Mesendoderm (in vitro differentiated cells): ENCODE measurements at regions not wholly inside any gene's neighbourhood (a gene's known extent, or its start where the extent isn't known, plus 50 kb on each side); places are given as distances from the start of the nearest gene placed in this dataset.

ENCODE experiments used
- DNase-seq: peaks from one replicate; pipeline ENCODE4 v3.0.0; 2013
- H2AK5ac ChIP-seq: 2 replicates; pipeline ENCODE4 v1.6.1; 2013; ENCODE audit warnings: low read length, inconsistent platforms
- H2BK120ac ChIP-seq: 2 replicates; pipeline ENCODE4 v1.6.1; 2013; ENCODE audit warnings: low read depth, mild to moderate bottlenecking, low read length, moderate library complexity, mixed read lengths
- H2BK15ac ChIP-seq: replicated peaks from 2 replicates; pipeline ENCODE4 v1.6.1; 2013; ENCODE audit warnings: low read depth, mild to moderate bottlenecking, moderate library complexity
- H2BK5ac ChIP-seq: 2 replicates; pipeline ENCODE4 v1.6.1; 2013; ENCODE audit warnings: low read length, inconsistent platforms
- H3K18ac ChIP-seq: 2 replicates; pipeline ENCODE4 v1.6.1; 2013; ENCODE audit warnings: mild to moderate bottlenecking, low read length, mixed read lengths
- H3K23ac ChIP-seq: one replicate; pipeline ENCODE4 v1.6.1; 2013; ENCODE audit warnings: low read length
- H3K27ac ChIP-seq: 2 replicates; pipeline ENCODE4 v1.5.1; 2013; ENCODE audit warnings: low read depth, mild to moderate bottlenecking, inconsistent platforms, low read length, moderate library complexity
- H3K27me3 ChIP-seq: 2 replicates; pipeline ENCODE4 v1.6.1; 2013; ENCODE audit warnings: low read length, control low read depth, mild to moderate bottlenecking, inconsistent platforms; ENCODE audit not compliant: insufficient read depth, poor library complexity
- H3K36me3 ChIP-seq: 2 replicates; pipeline ENCODE4 v1.6.1; 2013; ENCODE audit warnings: low read length, inconsistent platforms; ENCODE audit not compliant: control insufficient read depth, insufficient read depth
- H3K4ac ChIP-seq: one replicate; pipeline ENCODE4 v1.6.1; 2013; ENCODE audit warnings: low read depth, mild to moderate bottlenecking, low read length, moderate library complexity
- H3K4me1 ChIP-seq: 2 replicates; pipeline ENCODE4 v1.6.1; 2013; ENCODE audit warnings: low read depth, low read length, inconsistent platforms; ENCODE audit not compliant: control insufficient read depth
- H3K4me2 ChIP-seq: 2 replicates; pipeline ENCODE4 v1.6.1; 2013; ENCODE audit warnings: low read length
- H3K4me3 ChIP-seq: 2 replicates; pipeline ENCODE4 v1.5.1; 2013; ENCODE audit warnings: mild to moderate bottlenecking, low read length
- H3K56ac ChIP-seq: one replicate; pipeline ENCODE4 v1.6.1; 2013; ENCODE audit warnings: low read length
- H3K79me1 ChIP-seq: 2 replicates; pipeline ENCODE4 v1.6.1; 2013; ENCODE audit warnings: low read length, inconsistent platforms
- H3K79me2 ChIP-seq: 2 replicates; pipeline ENCODE4 v1.6.1; 2013; ENCODE audit warnings: mild to moderate bottlenecking, low read length; ENCODE audit not compliant: control insufficient read depth, insufficient read depth
- H3K9ac ChIP-seq: 2 replicates; pipeline ENCODE4 v1.6.1; 2013; ENCODE audit warnings: low read length, inconsistent platforms
- H4K5ac ChIP-seq: one replicate; pipeline ENCODE4 v1.6.1; 2013; ENCODE audit warnings: low read length
- H4K8ac ChIP-seq: one replicate; pipeline ENCODE4 v1.6.1; 2013; ENCODE audit warnings: low read depth, mild to moderate bottlenecking, control low read depth, low read length, moderate library complexity
- WGBS: extraction: QIAGEN DNeasy Blood & Tissue Kit; methylation state at CpG from one replicate; pipeline ENCODE4 v1.1.7; 2013; ENCODE audit warnings: low lambda C conversion rate, missing lambda C conversion rate; ENCODE audit not compliant: insufficient coverage; ENCODE audit errors: extremely low coverage; 5-methylcytosine and 5-hydroxymethylcytosine counted together

DNA sequence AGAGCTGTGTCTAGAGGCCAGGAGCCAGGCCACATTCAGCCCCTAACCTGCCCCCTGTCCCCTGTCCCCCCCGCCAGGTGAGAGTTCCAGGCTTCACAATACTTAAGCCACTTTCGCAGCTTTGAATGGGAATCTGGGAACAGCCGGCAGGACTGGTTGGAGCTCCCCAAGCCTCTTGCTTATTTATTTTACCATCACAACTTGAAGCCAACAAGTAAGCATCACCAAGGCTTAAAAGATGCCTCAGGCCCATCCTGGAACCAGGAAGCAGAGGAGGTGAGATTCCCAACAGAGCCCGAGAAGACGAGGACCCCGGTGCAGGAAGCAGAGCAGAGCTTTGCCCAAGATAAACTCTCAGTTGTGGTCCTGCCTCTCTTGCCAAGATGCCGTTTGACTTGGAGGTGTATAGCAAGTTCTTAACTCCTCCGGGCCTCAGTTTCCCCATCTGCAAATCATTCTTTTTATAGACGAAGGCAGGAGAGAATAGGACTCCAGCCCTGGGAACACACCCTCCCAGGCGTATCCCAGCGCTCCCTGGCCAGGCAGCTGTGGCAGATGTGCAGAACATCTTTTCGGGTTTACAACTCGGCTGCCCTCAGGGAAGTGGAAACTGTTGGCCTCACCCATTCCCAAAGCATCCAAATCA, 66.8 kb upstream of the SLC25A33 start:
- Histone ChIP-seq H2BK5ac (no peak overlapping the region), H2BK120ac (no peak overlapping the region), H3K18ac (no peak overlapping the region), H3K4ac (no peak overlapping the region), H3K4me2 (no peak overlapping the region), H3K79me2 (no peaks in the 10 kb centered on the region), H3K79me1 (no peaks in the 10 kb centered on the region), H3K4me1 (no peaks in the 10 kb centered on the region), H3K23ac (no peak overlapping the region), H3K9ac (no peak overlapping the region), H3K36me3 (no peaks in the 10 kb centered on the region), H2BK15ac (no peak overlapping the region), H4K5ac (no peak overlapping the region), H3K27me3 (no peaks in the 10 kb centered on the region), H4K8ac (no peak overlapping the region), H3K56ac (no peak overlapping the region), H2AK5ac (no peak overlapping the region), H3K27ac (no peak overlapping the region), H3K4me3 (no peak overlapping the region)
- WGBS, result no CpG with 5 or more reads among the region's 13 CpGs
- no peak for DNase-seq

DNA sequence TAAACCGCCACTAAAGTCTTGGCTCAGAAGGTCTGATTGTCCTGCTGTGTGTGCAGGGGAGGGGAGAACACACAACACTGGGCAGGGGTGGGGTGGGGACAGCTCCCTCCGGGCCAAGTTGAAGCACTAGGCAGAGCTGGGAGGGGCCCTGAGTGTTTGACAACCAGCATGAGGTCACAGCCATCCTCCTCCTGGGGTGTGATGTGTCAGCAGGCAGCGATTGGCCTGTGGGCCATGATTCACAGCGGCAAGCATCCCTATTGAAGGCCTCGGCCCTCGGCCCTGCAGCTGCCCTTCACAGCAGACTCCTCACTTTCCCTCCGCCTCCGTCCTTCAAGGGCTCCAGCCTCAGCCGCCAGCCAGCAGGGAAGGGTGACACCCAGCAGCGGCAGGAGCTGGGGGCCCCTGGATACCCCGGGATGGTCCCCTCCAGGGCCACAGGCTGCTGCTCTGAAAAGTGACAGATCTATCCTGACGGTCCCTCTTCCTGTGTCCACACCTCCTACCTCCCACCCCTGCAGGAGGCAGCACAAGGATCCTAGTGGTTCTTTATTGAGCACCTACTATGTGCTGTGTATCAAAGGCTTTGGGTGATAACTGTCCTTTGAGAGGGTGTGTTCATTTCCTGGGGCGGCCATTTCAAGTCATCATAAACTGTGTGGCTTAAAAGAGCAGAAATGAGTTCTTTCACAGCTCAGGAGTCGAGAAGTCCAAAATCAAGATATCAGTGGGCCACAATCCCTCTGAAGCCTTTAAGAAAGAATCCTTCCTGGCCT, 66.0 kb upstream of the SLC25A33 start:
- Histone ChIP-seq H2BK5ac (no peak overlapping the region), H3K79me1 (no peaks in the 10 kb centered on the region), H3K9ac (no peak overlapping the region), H3K4me3 (no peak overlapping the region), H4K5ac (no peak overlapping the region), H3K27me3 (no peaks in the 10 kb centered on the region), H2AK5ac (no peak overlapping the region), H4K8ac (no peak overlapping the region), H3K56ac (no peak overlapping the region), H3K79me2 (no peaks in the 10 kb centered on the region), H3K23ac (no peak overlapping the region), H3K4me2 (no peak overlapping the region), H2BK15ac (no peak overlapping the region), H3K27ac (no peak overlapping the region), H2BK120ac (no peak overlapping the region), H3K4me1 (no peaks in the 10 kb centered on the region), H3K18ac (no peak overlapping the region), H3K36me3 (no peaks in the 10 kb centered on the region), H3K4ac (no peak overlapping the region)
- no CpG with 5 or more reads among the region's 14 CpGs for WGBS
- peak; percentile 85 for DNase-seq

DNA sequence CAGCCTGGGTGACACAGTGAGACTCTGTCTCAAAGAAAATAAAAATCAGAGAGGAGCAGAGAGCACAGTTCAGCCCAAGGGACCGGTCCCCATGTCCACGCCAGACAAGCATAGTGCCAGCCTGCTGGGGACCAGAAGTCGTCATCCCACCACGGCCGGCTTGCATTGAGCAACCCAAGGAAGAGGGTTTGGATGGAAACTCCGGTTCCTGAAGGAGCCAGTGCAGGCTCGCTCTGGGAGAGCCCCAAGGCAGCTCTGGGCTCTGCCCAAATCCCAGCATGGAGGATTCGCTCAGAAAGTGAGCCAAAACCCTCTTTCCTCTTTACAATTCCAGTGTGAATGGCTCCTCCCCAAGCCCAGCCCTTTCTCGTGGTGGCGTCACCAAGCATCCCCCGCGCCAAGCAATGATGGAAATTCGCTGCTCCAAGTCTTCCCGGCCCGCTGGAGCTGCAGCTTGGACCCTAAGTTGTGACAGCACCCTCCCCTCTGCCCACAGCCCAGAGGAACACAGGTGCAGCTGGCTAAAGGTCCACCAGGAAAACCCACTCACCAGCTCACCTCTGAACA, 64.1 kb upstream of the SLC25A33 start:
- Histone ChIP-seq H3K18ac (no peak overlapping the region), H3K9ac (no peak overlapping the region)
- WGBS, result no CpG with 5 or more reads among the region's 15 CpGs

DNA sequence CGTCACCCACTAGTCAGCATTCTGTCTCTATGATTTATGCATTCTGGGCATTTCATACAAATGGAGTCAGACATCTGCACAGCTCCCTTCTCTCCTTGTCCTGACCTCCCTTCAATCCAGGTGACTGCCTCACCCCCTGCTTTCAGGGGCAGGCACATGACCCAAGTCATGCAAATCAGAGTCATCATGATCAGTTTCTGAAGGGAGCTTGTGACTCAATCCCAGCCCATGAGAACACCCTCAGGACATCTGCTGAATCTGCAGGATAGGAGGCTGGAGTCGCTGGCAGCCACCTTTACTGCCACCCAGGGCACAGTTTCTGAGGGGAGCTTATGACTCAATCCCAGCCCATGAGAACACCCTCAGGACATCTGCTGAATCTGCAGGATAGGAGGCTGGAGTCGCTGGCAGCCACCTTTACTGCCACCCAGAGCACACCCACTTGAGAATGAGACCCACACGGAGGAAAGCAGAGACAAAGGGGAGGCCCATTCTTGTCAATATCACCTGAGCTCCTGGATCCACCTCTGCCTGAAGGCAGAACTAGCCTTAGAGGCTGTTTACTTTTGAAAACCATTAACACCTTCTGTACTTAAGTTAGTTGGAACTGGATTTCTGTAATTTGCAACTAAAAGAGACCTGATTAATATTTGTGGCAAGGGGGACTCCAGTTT, 62.3 kb upstream of the SLC25A33 start:
- Histone ChIP-seq H3K27ac (no peak overlapping the region), H3K4ac (no peak overlapping the region), H4K5ac (no peak overlapping the region), H4K8ac (no peak overlapping the region), H3K4me2 (no peak overlapping the region), H3K23ac (no peak overlapping the region), H3K56ac (no peak overlapping the region), H3K4me3 (no peak overlapping the region), H3K27me3 (no peaks in the 10 kb centered on the region), H3K79me1 (no peaks in the 10 kb centered on the region), H3K18ac (no peak overlapping the region), H2BK120ac (no peak overlapping the region), H3K36me3 (no peaks in the 10 kb centered on the region), H3K9ac (no peak overlapping the region), H3K79me2 (no peaks in the 10 kb centered on the region), H3K4me1 (no peaks in the 10 kb centered on the region), H2BK15ac (no peak overlapping the region), H2AK5ac (no peak overlapping the region), H2BK5ac (no peak overlapping the region)
- DNase-seq, result peak; percentile 43
- WGBS, result no CpG with 5 or more reads among the region's 4 CpGs

More for the DNA sequence above, 64.1 kb upstream of the SLC25A33 start:
- no peak overlapping the region for H4K8ac ChIP-seq
- no peak overlapping the region for H2BK120ac ChIP-seq
- H2BK5ac ChIP-seq, result no peak overlapping the region
- H3K36me3 ChIP-seq, result no peaks in the 10 kb centered on the region
- H3K23ac ChIP-seq, result no peak overlapping the region
- no peak overlapping the region for H3K4me2 ChIP-seq
- no peak for DNase-seq
- H3K27me3 ChIP-seq, result no peaks in the 10 kb centered on the region
- H4K5ac ChIP-seq, result no peak overlapping the region
- H3K4me3 ChIP-seq, result no peak overlapping the region
- no peaks in the 10 kb centered on the region for H3K79me1 ChIP-seq
- H2AK5ac ChIP-seq, result no peak overlapping the region
- no peak overlapping the region for H2BK15ac ChIP-seq
- no peak overlapping the region for H3K27ac ChIP-seq
- no peaks in the 10 kb centered on the region for H3K4me1 ChIP-seq
- H3K79me2 ChIP-seq, result no peaks in the 10 kb centered on the region
- H3K4ac ChIP-seq, result no peak overlapping the region
- no peak overlapping the region for H3K56ac ChIP-seq

DNA sequence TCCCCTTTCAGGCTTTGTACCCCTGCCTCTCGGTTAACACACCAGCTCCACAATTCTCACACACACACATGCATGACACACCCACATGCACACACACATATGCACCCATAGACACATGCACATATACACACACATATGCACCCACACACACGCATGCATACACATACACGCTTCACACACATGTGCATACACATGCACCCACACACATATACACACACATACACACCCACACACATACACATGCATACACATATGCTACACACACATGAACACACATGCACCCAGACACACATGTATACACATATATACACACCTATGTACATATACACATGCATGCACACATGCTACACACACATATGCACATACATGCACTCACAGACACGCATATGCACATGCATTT, 61.7 kb upstream of the SLC25A33 start:
- no peak overlapping the region for H2BK15ac ChIP-seq
- H3K23ac ChIP-seq, result no peak overlapping the region
- no peak overlapping the region for H2AK5ac ChIP-seq
- no peak overlapping the region for H3K56ac ChIP-seq
- H2BK120ac ChIP-seq, result no peak overlapping the region
- no peak overlapping the region for H4K5ac ChIP-seq
- no peaks in the 10 kb centered on the region for H3K79me1 ChIP-seq
- H3K18ac ChIP-seq, result no peak overlapping the region
- no peaks in the 10 kb centered on the region for H3K36me3 ChIP-seq
- DNase-seq, result no peak
- H3K4me2 ChIP-seq, result no peak overlapping the region
- H3K4ac ChIP-seq, result no peak overlapping the region
- H3K79me2 ChIP-seq, result no peaks in the 10 kb centered on the region
- no peaks in the 10 kb centered on the region for H3K27me3 ChIP-seq
- no peaks in the 10 kb centered on the region for H3K4me1 ChIP-seq
- WGBS, result no CpG with 5 or more reads among the region's 4 CpGs
- no peak overlapping the region for H2BK5ac ChIP-seq
- no peak overlapping the region for H3K4me3 ChIP-seq
- no peak overlapping the region for H4K8ac ChIP-seq
- H3K27ac ChIP-seq, result no peak overlapping the region
- no peak overlapping the region for H3K9ac ChIP-seq
